C4-2B (cell line): ENCODE measurements at regions not wholly inside any gene's neighbourhood (a gene's known extent, or its start where the extent isn't known, plus 50 kb on each side); places are given as distances from the start of the nearest gene placed in this dataset.

Source experiments
- ZFX ChIP-seq: fragments of 450-650 bp; IDR thresholded peaks from 2 replicates; pipeline ENCODE4 v1.6.1; 2017
- TF ChIP-seq, protein P1 (sequence below): fragments of 450-650 bp; conservative IDR thresholded peaks from 2 replicates; pipeline ENCODE4 v1.5.1; 2017; ENCODE audit warnings: mild to moderate bottlenecking

DNA sequence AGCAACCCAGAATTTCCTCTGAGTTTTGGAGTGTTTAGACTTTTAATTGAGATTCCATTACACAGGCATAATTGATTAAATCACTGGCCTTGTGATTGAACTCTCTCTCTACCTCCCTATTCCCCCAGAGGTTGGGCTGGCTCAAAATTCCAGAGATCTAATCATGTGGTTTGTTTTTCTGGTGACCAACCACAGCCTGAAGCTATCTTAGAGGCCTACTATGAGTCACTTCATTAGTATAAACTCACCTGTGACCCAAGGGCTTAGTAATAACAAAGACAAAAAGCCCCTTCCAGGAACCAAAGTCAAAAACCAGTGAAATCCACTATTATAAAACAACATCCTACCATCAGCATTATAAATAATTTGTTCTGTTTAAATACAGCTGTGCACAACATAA is 992.5 kb upstream of the CITED2 start:
- TF ChIP-seq, protein P1, sequence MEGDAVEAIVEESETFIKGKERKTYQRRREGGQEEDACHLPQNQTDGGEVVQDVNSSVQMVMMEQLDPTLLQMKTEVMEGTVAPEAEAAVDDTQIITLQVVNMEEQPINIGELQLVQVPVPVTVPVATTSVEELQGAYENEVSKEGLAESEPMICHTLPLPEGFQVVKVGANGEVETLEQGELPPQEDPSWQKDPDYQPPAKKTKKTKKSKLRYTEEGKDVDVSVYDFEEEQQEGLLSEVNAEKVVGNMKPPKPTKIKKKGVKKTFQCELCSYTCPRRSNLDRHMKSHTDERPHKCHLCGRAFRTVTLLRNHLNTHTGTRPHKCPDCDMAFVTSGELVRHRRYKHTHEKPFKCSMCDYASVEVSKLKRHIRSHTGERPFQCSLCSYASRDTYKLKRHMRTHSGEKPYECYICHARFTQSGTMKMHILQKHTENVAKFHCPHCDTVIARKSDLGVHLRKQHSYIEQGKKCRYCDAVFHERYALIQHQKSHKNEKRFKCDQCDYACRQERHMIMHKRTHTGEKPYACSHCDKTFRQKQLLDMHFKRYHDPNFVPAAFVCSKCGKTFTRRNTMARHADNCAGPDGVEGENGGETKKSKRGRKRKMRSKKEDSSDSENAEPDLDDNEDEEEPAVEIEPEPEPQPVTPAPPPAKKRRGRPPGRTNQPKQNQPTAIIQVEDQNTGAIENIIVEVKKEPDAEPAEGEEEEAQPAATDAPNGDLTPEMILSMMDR, result no peak
- no peak for TF ChIP-seq ZFX
